ENCODE measurements at regions not wholly inside any gene's neighbourhood (a gene's known extent, or its start where the extent isn't known, plus 50 kb on each side); places are given as distances from the start of the nearest gene placed in this dataset.

DNA sequence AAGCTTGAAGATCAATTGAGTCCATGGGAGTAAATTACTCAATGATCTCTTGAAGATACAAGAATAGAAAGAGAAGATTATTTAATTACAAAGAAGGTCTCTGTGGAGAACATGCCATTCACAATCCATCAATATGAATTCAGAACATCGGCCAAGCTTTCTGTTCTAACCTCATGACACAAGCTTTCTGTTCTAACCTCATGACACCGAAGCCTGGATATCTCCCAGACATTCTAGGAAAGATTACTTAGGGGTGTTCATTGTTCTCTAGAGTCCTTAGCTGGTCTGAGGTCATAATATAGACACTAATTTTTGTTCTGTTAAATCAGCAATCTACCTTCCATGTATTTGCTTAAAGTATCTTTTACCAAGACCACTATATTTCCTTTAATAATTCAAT is 95.5 kb downstream of the RDH14 start:
- H3K4ac ChIP-seq (ENCODE audit: low read depth, low read length), result no peak overlapping the region
- H3K9ac ChIP-seq (ENCODE audit: low read length), result no peak overlapping the region
- H3K56ac ChIP-seq (ENCODE audit: low read length), result no peak overlapping the region
- no peaks in the 10 kb centered on the region for H3K79me2 ChIP-seq (ENCODE audit: control insufficient read depth, insufficient read depth, low read length)
- no peak overlapping the region for H3K18ac ChIP-seq (ENCODE audit: low read length)
- H3K79me1 ChIP-seq (ENCODE audit: low read length), result no peaks in the 10 kb centered on the region
- H3K4me3 ChIP-seq (ENCODE audit: low read length), result no peak overlapping the region
- no peaks in the 10 kb centered on the region for H3K4me1 ChIP-seq (ENCODE audit: control insufficient read depth, low read depth, low read length)
- WGBS (ENCODE audit: extremely low coverage, insufficient coverage, low lambda C conversion rate), result no CpG with 5 or more reads among the region's 2 CpGs
- H2BK15ac ChIP-seq (replicated peaks; ENCODE audit: low read depth), result no peak overlapping the region
- H3K36me3 ChIP-seq (ENCODE audit: control insufficient read depth, insufficient read depth, low read length), result no peaks in the 10 kb centered on the region
- no peak overlapping the region for H2AK5ac ChIP-seq (ENCODE audit: low read length)
- no peak overlapping the region for H3K23ac ChIP-seq (ENCODE audit: low read length)
- DNase-seq, result no peak
- no peak overlapping the region for H4K5ac ChIP-seq (ENCODE audit: low read length)
- H4K8ac ChIP-seq (ENCODE audit: low read depth, low read length), result no peak overlapping the region
- no peak overlapping the region for H3K4me2 ChIP-seq (ENCODE audit: low read length)
- no peak overlapping the region for H2BK120ac ChIP-seq (ENCODE audit: low read depth, low read length)
- H3K27me3 ChIP-seq (ENCODE audit: insufficient read depth, low read length, poor library complexity), result no peaks in the 10 kb centered on the region
- H2BK5ac ChIP-seq (ENCODE audit: low read length), result no peak overlapping the region
- no peak overlapping the region for H3K27ac ChIP-seq (ENCODE audit: low read depth, low read length)

DNA sequence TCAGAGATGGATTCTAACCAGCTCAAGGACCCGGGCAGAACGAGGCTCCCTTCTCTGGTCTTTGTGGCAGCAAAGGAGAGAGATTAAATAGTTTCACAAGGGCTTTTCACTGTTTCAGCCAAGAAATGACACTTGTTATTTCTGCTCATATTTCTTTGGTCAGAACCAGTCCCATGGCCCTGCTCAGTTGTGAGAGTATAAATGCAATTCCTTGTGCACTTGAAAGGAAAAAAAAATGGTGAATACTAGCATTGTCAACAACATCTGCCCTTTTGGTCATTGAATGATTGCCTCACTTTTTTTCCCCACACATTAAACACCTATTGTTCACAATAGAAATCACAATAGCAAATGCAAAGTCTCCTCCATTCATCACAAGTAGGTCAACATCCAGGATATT is 104.4 kb downstream of the RDH14 start:
- no peak overlapping the region for H3K27ac ChIP-seq (ENCODE audit: low read depth, low read length)

DNA sequence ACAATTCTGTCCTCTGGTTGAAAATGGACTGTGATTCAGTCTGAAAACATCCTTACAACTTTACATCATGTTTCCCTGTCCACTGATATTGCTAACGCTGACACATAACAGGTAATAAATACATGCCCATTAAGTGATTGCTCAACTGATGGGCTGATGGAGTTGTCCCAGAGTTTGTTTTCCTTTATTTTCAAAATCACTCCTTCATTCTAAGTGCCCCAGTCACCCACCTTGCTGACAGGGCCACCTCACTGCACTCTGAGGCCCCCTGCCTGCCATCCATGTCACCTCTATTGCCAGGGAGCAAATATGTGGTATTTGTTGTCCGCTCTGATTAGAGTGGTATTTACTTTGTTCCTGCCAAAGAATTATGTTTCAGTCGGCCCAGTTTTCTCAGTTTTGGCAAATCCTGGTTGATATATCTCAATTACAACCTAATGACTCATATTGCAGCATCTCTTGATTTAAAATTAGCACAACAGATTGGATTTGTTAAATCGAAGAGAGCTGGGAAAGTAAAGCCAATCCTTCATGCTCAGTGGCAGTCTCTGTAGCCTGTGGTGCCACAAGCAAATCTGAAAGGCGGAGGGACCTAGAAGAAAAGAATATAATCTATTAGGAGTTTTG is 105.1 kb downstream of the RDH14 start:
- H3K27me3 ChIP-seq (ENCODE audit: insufficient read depth, low read length, poor library complexity), result no peaks in the 10 kb centered on the region
- H2AK5ac ChIP-seq (ENCODE audit: low read length), result no peak overlapping the region
- no peak overlapping the region for H3K4me2 ChIP-seq (ENCODE audit: low read length)
- H3K4me1 ChIP-seq (ENCODE audit: control insufficient read depth, low read depth, low read length), result no peaks in the 10 kb centered on the region
- no peak overlapping the region for H3K4ac ChIP-seq (ENCODE audit: low read depth, low read length)
- no peak overlapping the region for H3K23ac ChIP-seq (ENCODE audit: low read length)
- no peak overlapping the region for H2BK15ac ChIP-seq (replicated peaks; ENCODE audit: low read depth)
- H3K36me3 ChIP-seq (ENCODE audit: control insufficient read depth, insufficient read depth, low read length), result no peaks in the 10 kb centered on the region
- no peaks in the 10 kb centered on the region for H3K79me2 ChIP-seq (ENCODE audit: control insufficient read depth, insufficient read depth, low read length)
- H2BK120ac ChIP-seq (ENCODE audit: low read depth, low read length), result no peak overlapping the region
- DNase-seq, result peak; percentile 40
- no peak overlapping the region for H3K27ac ChIP-seq (ENCODE audit: low read depth, low read length)
- H4K5ac ChIP-seq (ENCODE audit: low read length), result no peak overlapping the region
- H3K18ac ChIP-seq (ENCODE audit: low read length), result no peak overlapping the region
- H3K4me3 ChIP-seq (ENCODE audit: low read length), result no peak overlapping the region
- no peak overlapping the region for H3K9ac ChIP-seq (ENCODE audit: low read length)
- H3K79me1 ChIP-seq (ENCODE audit: low read length), result no peaks in the 10 kb centered on the region
- H2BK5ac ChIP-seq (ENCODE audit: low read length), result no peak overlapping the region
- no peak overlapping the region for H3K56ac ChIP-seq (ENCODE audit: low read length)
- H4K8ac ChIP-seq (ENCODE audit: low read depth, low read length), result no peak overlapping the region
- WGBS (ENCODE audit: extremely low coverage, insufficient coverage, low lambda C conversion rate), result no CpG with 5 or more reads among the region's 5 CpGs

More for the DNA sequence above, 104.4 kb downstream of the RDH14 start:
- Histone ChIP-seq H3K27me3 (ENCODE audit: insufficient read depth, low read length, poor library complexity) (no peaks in the 10 kb centered on the region), H3K4me1 (ENCODE audit: control insufficient read depth, low read depth, low read length) (no peaks in the 10 kb centered on the region), H3K4ac (ENCODE audit: low read depth, low read length) (no peak overlapping the region), H3K9ac (ENCODE audit: low read length) (no peak overlapping the region), H3K4me2 (ENCODE audit: low read length) (no peak overlapping the region), H2BK120ac (ENCODE audit: low read depth, low read length) (no peak overlapping the region), H3K23ac (ENCODE audit: low read length) (no peak overlapping the region), H4K8ac (ENCODE audit: low read depth, low read length) (no peak overlapping the region), H3K56ac (ENCODE audit: low read length) (no peak overlapping the region), H3K79me1 (ENCODE audit: low read length) (no peaks in the 10 kb centered on the region), H4K5ac (ENCODE audit: low read length) (no peak overlapping the region), H3K4me3 (ENCODE audit: low read length) (no peak overlapping the region), H2BK15ac (replicated peaks; ENCODE audit: low read depth) (no peak overlapping the region), H3K79me2 (ENCODE audit: control insufficient read depth, insufficient read depth, low read length) (no peaks in the 10 kb centered on the region), H3K36me3 (ENCODE audit: control insufficient read depth, insufficient read depth, low read length) (no peaks in the 10 kb centered on the region), H2BK5ac (ENCODE audit: low read length) (no peak overlapping the region), H3K18ac (ENCODE audit: low read length) (no peak overlapping the region), H2AK5ac (ENCODE audit: low read length) (no peak overlapping the region)
- WGBS (ENCODE audit: extremely low coverage, insufficient coverage, low lambda C conversion rate), result no CpG with 5 or more reads among the region's 2 CpGs
- DNase-seq, result no peak

DNA sequence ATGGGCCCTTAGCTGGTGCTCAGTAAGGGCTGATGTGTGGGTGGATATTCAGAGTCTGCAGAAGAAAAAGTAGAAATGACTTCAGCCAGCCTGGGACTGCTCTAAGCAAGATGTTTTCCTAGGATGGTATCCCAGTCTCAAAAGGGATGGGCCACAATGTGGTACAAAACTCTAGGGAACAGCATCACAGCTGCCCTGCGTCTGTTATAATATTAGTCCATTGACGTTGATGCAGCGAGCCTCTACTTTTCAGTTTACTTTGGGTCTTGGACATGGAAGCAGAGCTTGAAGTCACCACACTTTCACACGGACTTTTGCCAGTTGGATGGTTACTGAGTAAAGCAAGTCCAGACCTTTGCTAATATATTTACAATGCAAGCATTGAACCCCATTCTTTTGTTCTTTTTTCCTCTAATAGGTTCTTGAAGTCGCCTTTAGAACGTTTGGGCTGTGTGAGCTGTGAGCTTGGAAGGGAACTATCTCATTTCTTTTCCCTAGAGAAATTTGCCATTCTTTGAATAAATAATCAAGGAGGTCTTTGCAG is 105.7 kb downstream of the RDH14 start:
- Histone ChIP-seq H2AK5ac (ENCODE audit: low read length) (no peak overlapping the region), H3K18ac (ENCODE audit: low read length) (no peak overlapping the region), H2BK120ac (ENCODE audit: low read depth, low read length) (no peak overlapping the region), H3K9ac (ENCODE audit: low read length) (no peak overlapping the region), H3K4me2 (ENCODE audit: low read length) (no peak overlapping the region), H4K5ac (ENCODE audit: low read length) (no peak overlapping the region), H3K27ac (ENCODE audit: low read depth, low read length) (no peak overlapping the region), H3K79me2 (ENCODE audit: control insufficient read depth, insufficient read depth, low read length) (no peaks in the 10 kb centered on the region), H3K4ac (ENCODE audit: low read depth, low read length) (no peak overlapping the region), H3K56ac (ENCODE audit: low read length) (no peak overlapping the region), H3K79me1 (ENCODE audit: low read length) (no peaks in the 10 kb centered on the region), H3K4me3 (ENCODE audit: low read length) (no peak overlapping the region), H2BK15ac (replicated peaks; ENCODE audit: low read depth) (no peak overlapping the region), H3K23ac (ENCODE audit: low read length) (no peak overlapping the region), H2BK5ac (ENCODE audit: low read length) (no peak overlapping the region), H4K8ac (ENCODE audit: low read depth, low read length) (no peak overlapping the region), H3K27me3 (ENCODE audit: insufficient read depth, low read length, poor library complexity) (no peaks in the 10 kb centered on the region), H3K4me1 (ENCODE audit: control insufficient read depth, low read depth, low read length) (no peaks in the 10 kb centered on the region), H3K36me3 (ENCODE audit: control insufficient read depth, insufficient read depth, low read length) (no peaks in the 10 kb centered on the region)
- no CpG with 5 or more reads among the region's 6 CpGs for WGBS (ENCODE audit: extremely low coverage, insufficient coverage, low lambda C conversion rate)
- no peak for DNase-seq

DNA sequence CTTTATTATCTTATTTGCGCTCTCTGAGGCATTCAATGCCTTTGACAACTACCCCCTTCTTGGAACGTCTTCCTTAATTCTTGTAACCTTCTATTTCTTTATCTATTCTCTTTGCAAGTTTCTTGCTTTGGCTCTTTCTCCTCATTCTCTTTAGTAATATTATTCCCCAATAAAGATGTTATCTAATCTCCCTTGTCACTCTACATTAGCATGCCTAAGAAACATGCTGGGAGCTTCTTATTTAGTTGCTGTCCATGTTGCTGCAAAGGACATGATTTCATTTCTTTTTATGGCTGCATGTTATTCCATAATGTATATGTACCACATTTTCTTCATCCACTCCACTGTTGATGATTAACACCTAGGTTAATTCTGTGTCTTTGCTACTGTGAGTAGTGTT is 113.7 kb downstream of the RDH14 start:
- H3K23ac ChIP-seq (ENCODE audit: low read length), result no peak overlapping the region
- H2AK5ac ChIP-seq (ENCODE audit: low read length), result no peak overlapping the region
- no peak overlapping the region for H2BK15ac ChIP-seq (replicated peaks; ENCODE audit: low read depth)
- no peak overlapping the region for H4K8ac ChIP-seq (ENCODE audit: low read depth, low read length)
- no peaks in the 10 kb centered on the region for H3K79me2 ChIP-seq (ENCODE audit: control insufficient read depth, insufficient read depth, low read length)
- no CpG with 5 or more reads among the region's 2 CpGs for WGBS (ENCODE audit: extremely low coverage, insufficient coverage, low lambda C conversion rate)
- no peak overlapping the region for H2BK5ac ChIP-seq (ENCODE audit: low read length)
- H3K56ac ChIP-seq (ENCODE audit: low read length), result no peak overlapping the region
- no peak overlapping the region for H3K4me2 ChIP-seq (ENCODE audit: low read length)
- no peak overlapping the region for H3K27ac ChIP-seq (ENCODE audit: low read depth, low read length)
- H3K27me3 ChIP-seq (ENCODE audit: insufficient read depth, low read length, poor library complexity), result no peaks in the 10 kb centered on the region
- H3K79me1 ChIP-seq (ENCODE audit: low read length), result no peaks in the 10 kb centered on the region
- H3K4ac ChIP-seq (ENCODE audit: low read depth, low read length), result no peak overlapping the region
- no peaks in the 10 kb centered on the region for H3K36me3 ChIP-seq (ENCODE audit: control insufficient read depth, insufficient read depth, low read length)
- H3K4me1 ChIP-seq (ENCODE audit: control insufficient read depth, low read depth, low read length), result no peaks in the 10 kb centered on the region
- no peak overlapping the region for H3K18ac ChIP-seq (ENCODE audit: low read length)
- H2BK120ac ChIP-seq (ENCODE audit: low read depth, low read length), result no peak overlapping the region
- H3K4me3 ChIP-seq (ENCODE audit: low read length), result no peak overlapping the region
- no peak for DNase-seq
- H3K9ac ChIP-seq (ENCODE audit: low read length), result no peak overlapping the region
- no peak overlapping the region for H4K5ac ChIP-seq (ENCODE audit: low read length)

All from mesendoderm (in vitro differentiated cells).